Activated naive CD4-positive, alpha-beta T cell treated with anti-CD3 and anti-CD28 coated beads for 36 hours (primary cell): ENCODE measurements at regions not wholly inside any gene's neighbourhood (a gene's known extent, or its start where the extent isn't known, plus 50 kb on each side); places are given as distances from the start of the nearest gene placed in this dataset.
"Not testable (repeated sequence)": the region's sequence is repeated elsewhere in the genome, so short reads cannot be mapped to it uniquely, and the experiment has no call there.

ENCODE experiments used
- CTCF ChIA-PET: fragments of 350-600 bp; sonication (Branson Sonifier 250); formaldehyde crosslinking; loops from one replicate; lab custom pipeline; 2021; ENCODE audit warnings: antibody characterized with exemption; lab: Charles Lee
- DNase-seq: peaks from one replicate; pipeline ENCODE4 v3.0.0-alpha.2; 2020
- H3K27ac Mint-ChIP-seq: one replicate; pipeline ENCODE4 v1.8.0; 2021; ENCODE audit warnings: mild to moderate bottlenecking, mixed read lengths
- H3K27me3 Mint-ChIP-seq: one replicate; pipeline ENCODE4 v1.8.0; 2021; ENCODE audit warnings: low read depth, mixed read lengths
- H3K36me3 Mint-ChIP-seq: one replicate; pipeline ENCODE4 v1.8.0; 2021; ENCODE audit warnings: low read depth, mixed read lengths
- H3K4me1 Mint-ChIP-seq: one replicate; pipeline ENCODE4 v1.8.0; 2021; ENCODE audit warnings: low read depth, mixed read lengths
- H3K4me3 Mint-ChIP-seq: one replicate; pipeline ENCODE4 v1.8.0; 2021; ENCODE audit warnings: mild to moderate bottlenecking, moderate library complexity, mixed read lengths
- H3K9me3 Mint-ChIP-seq: one replicate; pipeline ENCODE4 v1.8.0; 2021; ENCODE audit warnings: mixed read lengths
- intact Hi-C: fragments of 100-400 bp; cut with micrococcal nuclease; formaldehyde crosslinking; loops from one replicate; pipeline ENCODE4 v1.15.1; 2023

DNA sequence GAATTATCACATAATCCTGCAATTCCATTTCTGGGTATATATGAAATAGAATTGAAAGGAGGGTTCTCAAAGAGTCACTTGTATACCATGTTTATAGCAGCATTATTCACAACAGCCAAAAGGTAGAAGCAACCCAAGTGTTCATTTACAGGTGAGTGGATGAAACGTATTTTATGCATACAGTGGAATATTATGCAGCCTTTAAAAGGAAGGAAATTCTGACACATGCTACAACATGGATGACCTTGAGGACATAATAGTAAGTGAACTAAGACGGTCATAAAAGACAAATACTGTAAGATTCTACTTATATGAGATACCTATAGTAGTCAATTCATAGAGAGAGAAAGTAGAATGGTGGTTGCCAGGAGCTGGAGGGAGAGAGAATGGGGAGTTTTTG, 110.8 kb upstream of the LIPC start:
- Mint-ChIP-seq H3K36me3 (no peaks in the 10 kb centered on the region), H3K4me1 (peaks cover 10% of the 10 kb centered on the region), H3K27ac (no peak overlapping the region), H3K9me3 (no peaks in the 10 kb centered on the region), H3K27me3 (no peaks in the 10 kb centered on the region), H3K4me3 (no peak overlapping the region)
- CTCF ChIA-PET: no interaction called here
- no peak for DNase-seq
- intact Hi-C loops: no loop called here

DNA sequence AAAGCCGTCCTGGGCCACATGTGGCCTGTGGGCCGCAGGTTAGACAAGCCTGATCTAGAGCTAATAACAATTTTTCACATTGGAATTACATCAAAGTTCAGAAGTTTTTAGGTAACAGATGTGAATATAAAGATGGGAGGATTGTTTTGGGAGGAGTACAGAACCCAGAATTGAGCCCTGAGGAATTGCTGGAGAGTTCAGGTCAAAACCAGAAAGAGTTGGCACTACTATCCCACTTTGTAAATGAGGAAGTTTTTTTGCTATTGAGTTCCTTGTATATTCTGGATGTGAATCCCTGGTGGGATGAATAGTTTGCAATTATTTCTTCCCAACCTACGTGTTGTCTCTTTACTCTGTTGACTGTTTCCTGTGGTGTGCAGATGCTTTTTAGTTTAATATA, 109.5 kb upstream of the LIPC start:
- Mint-ChIP-seq H3K4me3 (no peak overlapping the region), H3K4me1 (peaks cover 2% of the 10 kb centered on the region), H3K27ac (no peak overlapping the region), H3K36me3 (no peaks in the 10 kb centered on the region), H3K9me3 (no peaks in the 10 kb centered on the region), H3K27me3 (no peaks in the 10 kb centered on the region)
- intact Hi-C loops: no loop called here
- CTCF ChIA-PET: interaction anchor here (1.2 kb wide), 1 partner anchor 18 kb away, joined by 3 read pairs; no protein-coding TSS in a partner anchor
- DNase-seq: no peak

DNA sequence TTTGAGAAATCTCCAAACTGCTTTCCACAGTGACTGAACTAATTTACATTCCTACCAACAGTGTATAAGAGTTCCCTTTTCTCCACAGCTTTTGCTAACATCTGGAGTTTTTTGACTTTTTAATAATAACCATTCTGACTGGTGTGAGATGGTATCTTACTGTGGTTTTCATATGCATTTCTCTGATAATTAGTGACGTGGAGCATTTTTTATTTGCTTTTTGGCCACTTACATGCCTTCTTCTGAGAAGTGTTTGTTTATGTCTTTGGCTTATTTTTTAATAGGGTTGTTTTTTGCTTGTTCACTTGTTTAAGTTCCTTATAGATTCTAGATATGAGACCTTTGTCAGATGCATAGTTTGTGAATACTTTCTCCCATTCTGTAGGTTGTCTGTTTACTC, 108.5 kb upstream of the LIPC start:
- intact Hi-C loops, H3K4me3 Mint-ChIP-seq, H3K36me3 Mint-ChIP-seq, H3K4me1 Mint-ChIP-seq, H3K9me3 Mint-ChIP-seq, DNase-seq, CTCF ChIA-PET, H3K27me3 Mint-ChIP-seq, H3K27ac Mint-ChIP-seq: not testable (repeated sequence)

DNA sequence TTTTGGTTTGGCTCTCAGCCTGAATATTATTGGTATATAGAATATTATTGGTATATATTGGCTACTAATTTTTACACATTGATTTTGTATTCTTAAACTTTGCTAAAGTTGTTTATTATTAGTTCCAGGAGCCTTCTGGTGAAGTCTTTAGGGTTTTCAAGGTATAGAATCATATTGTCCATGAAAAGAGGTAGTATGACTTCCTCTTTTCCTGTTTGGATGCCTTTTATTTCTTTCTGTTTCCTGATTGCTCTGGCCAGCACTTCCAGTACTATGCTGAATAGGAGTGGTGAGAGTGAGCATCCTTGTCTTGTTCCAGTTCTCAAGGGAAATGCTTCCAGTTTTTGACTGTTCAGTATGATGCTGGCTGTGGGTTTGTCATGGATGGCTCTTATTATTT, 107.3 kb upstream of the LIPC start:
- intact Hi-C loops: no loop called here
- DNase-seq: no peak
- Mint-ChIP-seq H3K4me3 (no peak overlapping the region), H3K27me3 (no peaks in the 10 kb centered on the region), H3K36me3 (no peaks in the 10 kb centered on the region), H3K9me3 (no peaks in the 10 kb centered on the region), H3K27ac (no peak overlapping the region), H3K4me1 (no peaks in the 10 kb centered on the region)
- CTCF ChIA-PET: no interaction called here

DNA sequence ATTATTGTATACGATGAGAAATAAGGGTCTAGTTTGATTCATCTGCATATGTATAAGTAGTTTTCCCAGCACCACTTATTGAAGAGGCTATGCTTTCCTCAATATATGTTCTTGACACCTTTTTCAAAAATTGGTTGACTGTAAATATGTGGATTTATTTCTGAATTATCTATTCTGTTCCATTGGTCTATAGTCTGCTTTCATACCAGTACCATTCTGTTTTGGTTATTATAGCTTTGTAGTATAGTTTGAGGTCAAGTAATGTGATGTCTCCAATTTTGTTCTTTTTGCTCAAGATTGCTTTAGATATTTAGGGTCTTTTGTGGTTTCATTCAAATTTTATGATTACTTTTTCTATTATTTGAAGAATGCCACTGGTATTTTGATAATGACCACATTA, 103.8 kb upstream of the LIPC start:
- Mint-ChIP-seq H3K27me3 (no peaks in the 10 kb centered on the region), H3K36me3 (no peaks in the 10 kb centered on the region), H3K4me1 (peaks cover 31% of the 10 kb centered on the region), H3K27ac (no peak overlapping the region), H3K9me3 (no peaks in the 10 kb centered on the region), H3K4me3 (no peak overlapping the region)
- CTCF ChIA-PET: no interaction called here
- intact Hi-C loops: no loop called here
- DNase-seq: no peak

DNA sequence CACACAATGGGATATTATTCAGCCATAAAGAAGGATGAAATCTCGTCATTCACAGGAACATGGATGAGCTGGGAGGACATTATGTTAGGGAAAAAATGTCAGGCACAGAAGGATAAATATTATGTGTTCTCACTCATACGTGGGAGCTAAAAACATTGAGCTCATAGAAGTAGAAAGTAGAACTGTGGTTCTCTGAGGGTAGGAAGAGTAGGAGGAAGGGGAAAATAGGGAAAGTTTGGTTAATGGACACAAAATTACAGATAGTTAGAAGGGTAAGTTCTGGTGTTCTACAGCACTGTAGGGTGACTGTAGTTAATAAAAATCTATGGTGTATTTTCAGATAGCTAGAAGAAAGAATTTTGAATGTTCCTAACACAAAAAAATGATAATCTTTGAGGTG, 102.6 kb upstream of the LIPC start:
- Mint-ChIP-seq H3K27ac (no peak overlapping the region), H3K9me3 (peaks cover 6% of the 10 kb centered on the region), H3K36me3 (no peaks in the 10 kb centered on the region), H3K4me3 (no peak overlapping the region), H3K4me1 (peaks cover 38% of the 10 kb centered on the region), H3K27me3 (no peaks in the 10 kb centered on the region)
- CTCF ChIA-PET: interaction anchor here (0.6 kb wide), 3 partner anchors 17 to 239 kb away, joined by 3 to 4 read pairs (median 3); no protein-coding TSS in a partner anchor
- no peak for DNase-seq
- intact Hi-C loops: no loop called here

DNA sequence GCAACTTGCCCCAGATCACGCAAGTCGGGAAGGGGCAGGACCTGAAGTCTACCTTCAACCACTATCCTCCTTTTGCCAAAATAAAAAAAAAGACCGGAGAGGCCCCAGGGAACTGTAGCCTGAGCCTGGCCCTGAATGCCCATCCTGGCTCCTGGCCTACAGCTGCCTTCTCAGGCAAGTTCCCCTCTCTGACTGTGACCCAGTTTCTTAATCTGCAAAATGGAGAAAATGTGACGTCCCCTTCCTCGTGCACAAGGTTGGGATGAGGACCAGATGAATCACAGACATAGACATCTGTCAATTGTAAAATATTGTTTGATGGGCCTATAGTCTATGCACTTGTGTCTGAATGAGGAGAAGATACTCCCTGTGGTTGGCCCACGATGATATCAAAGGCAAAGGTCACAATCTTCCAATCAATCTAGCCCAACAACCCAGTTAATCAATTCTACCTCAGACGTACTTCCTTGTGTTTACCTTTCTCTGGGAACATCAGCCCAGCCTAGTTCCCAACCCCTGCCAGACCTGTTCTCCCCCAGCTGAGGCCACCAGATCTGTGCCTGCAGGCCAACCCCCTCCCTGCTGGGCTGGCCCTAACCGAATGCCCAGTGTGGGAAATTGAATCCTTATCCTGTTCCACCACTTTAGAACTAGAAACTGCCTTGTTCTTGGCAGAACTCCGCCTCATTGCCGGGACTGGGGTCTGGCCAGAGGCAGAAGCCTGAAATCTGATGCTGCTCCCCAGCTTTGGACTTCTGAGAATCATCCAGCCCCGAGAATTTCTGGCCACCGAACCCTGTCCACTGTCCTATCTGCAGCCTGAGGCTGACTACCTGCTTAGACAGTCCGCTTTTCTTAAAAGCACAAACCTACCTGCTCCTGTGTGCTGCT, 101.8 kb upstream of the LIPC start:
- Mint-ChIP-seq H3K4me1 (peaks cover 38% of the 10 kb centered on the region), H3K4me3 (no peak overlapping the region), H3K36me3 (no peaks in the 10 kb centered on the region), H3K27ac (no peak overlapping the region), H3K27me3 (no peaks in the 10 kb centered on the region), H3K9me3 (peaks cover 8% of the 10 kb centered on the region)
- DNase-seq: no peak
- intact Hi-C loops: loop anchor here (5.0 to 10.0 kb wide), 3 partner anchors 78 to 625 kb away; partner anchors contain the start of genes POLR2M and SLTM
- CTCF ChIA-PET: no interaction called here

DNA sequence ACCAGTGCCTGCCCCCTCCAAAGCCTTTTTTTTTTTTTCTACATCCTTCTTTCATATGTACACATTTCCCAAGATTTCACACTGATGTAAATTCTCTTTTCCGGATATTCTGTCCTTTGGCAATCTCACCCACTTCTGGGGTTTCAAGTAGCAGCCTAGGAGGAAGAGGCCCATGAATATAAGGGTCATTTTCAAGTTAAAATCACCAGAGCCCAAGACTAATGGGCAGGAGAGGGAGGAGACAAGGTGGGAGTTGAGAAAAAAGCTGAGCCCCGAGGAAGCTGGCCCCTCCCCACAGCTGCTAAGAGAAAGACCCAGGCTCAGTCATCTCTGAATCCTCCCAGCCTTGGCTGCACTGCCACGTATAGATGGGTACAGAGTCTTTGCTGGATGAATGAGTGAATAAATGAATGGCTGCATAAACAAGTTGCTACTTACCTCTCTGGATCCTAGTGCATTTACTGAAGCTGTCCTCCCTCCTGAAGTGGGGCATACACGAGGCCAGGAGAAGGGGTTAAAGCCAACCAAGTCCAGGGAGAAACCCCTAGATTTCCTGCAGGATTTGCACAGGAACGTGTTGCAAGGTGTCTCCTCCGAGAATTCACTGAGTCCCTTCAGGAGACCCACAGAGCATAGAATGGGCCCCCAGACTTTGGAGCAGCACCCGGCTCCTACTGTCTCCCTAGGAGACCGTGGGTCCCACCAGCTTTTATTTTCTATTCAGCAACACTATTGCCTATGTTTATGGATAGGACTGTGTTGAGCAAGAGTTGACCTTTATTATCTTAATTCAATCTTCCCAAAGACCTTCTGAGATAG, 100.8 kb upstream of the LIPC start:
- peaks cover 8% of the 10 kb centered on the region for H3K9me3 Mint-ChIP-seq
- intact Hi-C loops: loop anchor here (5.0 to 10.0 kb wide), 3 partner anchors 79 to 626 kb away; partner anchors contain the start of genes POLR2M and SLTM
- H3K27me3 Mint-ChIP-seq: no peaks in the 10 kb centered on the region
- peak overlapping the region; percentile 95 for H3K27ac Mint-ChIP-seq
- H3K36me3 Mint-ChIP-seq: no peaks in the 10 kb centered on the region
- peaks cover 39% of the 10 kb centered on the region for H3K4me1 Mint-ChIP-seq
- H3K4me3 Mint-ChIP-seq: no peak overlapping the region
- DNase-seq: peak; percentile 28
- CTCF ChIA-PET: no interaction called here

DNA sequence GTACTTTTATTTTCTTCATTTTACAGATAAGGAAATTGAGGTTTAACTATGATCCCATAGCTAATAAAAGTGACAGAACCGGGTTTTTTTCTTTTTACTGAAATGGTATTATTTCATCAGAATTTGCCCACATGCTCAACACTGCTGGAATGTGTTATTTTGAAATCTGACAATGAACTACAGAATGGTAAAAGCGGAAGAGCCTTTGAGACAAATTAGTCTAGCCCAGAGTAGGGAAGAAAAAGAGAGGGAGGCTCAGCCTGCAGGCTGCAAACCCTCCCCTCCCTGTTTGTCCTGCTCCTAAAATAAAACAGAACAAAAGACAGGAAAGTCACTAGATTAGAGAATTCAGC, 100.3 kb upstream of the LIPC start:
- Mint-ChIP-seq H3K9me3 (peaks cover 8% of the 10 kb centered on the region), H3K27me3 (no peaks in the 10 kb centered on the region), H3K4me1 (peaks cover 41% of the 10 kb centered on the region), H3K27ac (peak overlapping the region; percentile 95), H3K4me3 (peak overlapping the region; percentile 39), H3K36me3 (no peaks in the 10 kb centered on the region)
- CTCF ChIA-PET: interaction anchor here (0.7 kb wide), 1 partner anchor 31 kb away, joined by 3 read pairs; no protein-coding TSS in a partner anchor
- intact Hi-C loops: loop anchor here (5.0 to 10.0 kb wide), 3 partner anchors 79 to 627 kb away; partner anchors contain the start of genes POLR2M and SLTM
- DNase-seq: no peak

DNA sequence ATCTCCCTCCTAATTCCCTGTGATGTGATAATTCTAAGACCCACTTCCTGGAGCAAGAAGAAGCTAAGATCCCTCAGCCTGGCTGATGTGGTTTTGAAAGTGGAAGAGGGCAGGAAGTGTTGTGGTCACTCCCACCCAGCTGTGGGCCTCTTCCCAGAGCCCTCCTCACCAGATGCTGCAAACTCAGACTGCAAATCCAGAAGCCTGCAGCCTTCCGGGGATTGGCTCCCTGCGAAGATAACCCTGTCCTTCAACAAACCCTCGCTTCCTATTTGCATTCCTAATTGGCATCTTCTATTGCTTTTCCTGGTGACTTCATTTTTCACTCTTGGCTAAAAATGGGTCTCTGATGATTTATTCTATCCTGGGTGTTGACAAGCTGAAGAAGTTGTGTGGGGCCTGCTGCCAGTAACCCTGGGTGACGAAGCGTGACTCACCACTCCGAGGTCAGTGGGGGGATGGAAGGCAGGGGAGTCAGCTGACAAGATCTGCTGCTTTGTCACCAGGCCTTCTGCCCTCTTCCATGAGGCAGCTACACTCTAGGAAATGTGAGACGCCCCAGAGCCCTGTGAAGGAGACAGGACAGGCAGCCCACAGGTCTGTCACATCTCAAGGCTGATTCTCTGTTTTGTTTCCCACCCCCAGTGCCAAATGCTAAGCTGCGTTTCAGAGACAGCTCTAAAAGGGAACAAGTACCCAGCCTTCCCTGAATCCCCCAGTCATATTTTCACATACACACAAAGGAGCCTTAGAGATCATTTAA, 99.7 kb upstream of the LIPC start:
- peak overlapping the region; percentile 95 for H3K27ac Mint-ChIP-seq
- no peaks in the 10 kb centered on the region for H3K27me3 Mint-ChIP-seq
- H3K36me3 Mint-ChIP-seq: no peaks in the 10 kb centered on the region
- peak overlapping the region; percentile 39 for H3K4me3 Mint-ChIP-seq
- peak; percentile 97 for DNase-seq
- CTCF ChIA-PET: interaction anchor here (0.6 to 0.7 kb wide), 2 partner anchors 13 to 31 kb away, joined by 3 read pairs; no protein-coding TSS in a partner anchor
- H3K9me3 Mint-ChIP-seq: peaks cover 8% of the 10 kb centered on the region
- H3K4me1 Mint-ChIP-seq: peaks cover 41% of the 10 kb centered on the region
- intact Hi-C loops: loop anchor here (1.0 to 10.0 kb wide), 9 partner anchors 16 to 627 kb away; partner anchors contain the start of genes ADAM10, POLR2M and SLTM

DNA sequence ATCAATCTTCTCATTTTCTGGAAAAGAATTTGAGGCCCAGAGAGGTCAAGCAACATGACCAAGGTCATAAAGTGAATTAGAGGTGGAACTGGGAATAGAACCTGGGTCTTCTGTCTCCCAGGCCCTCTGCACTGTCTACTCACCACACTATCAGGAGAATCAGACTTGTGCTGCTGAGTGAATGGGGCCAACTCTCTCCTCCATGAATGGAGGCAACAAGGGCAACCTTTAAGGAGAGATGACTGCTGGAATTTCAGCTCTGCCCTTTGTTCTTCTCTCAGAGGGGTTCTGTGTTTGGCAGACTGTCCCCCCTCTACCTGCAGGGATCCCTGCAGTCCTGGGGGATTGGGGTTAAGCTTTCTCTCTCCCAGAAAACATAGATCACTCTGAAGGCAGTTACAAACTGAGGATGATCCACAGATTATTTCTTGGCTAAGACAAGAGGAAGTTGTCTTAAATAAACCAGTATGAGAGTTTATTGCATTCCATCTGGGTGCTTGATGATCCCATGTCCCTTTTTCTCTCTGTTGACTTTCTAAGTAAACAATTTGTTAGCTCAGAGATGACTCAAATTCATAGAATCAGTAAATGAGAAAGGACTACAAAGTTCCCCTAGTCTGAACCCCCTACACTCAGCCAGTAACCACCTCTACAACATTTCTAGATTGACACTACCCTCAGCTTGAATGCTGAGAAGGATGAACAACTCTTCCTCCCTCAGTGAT, 99.0 kb upstream of the LIPC start:
- H3K9me3 Mint-ChIP-seq: peaks cover 8% of the 10 kb centered on the region
- intact Hi-C loops: loop anchor here (1.0 to 10.0 kb wide), 9 partner anchors 15 to 628 kb away; partner anchors contain the start of genes ADAM10, POLR2M and SLTM
- no peaks in the 10 kb centered on the region for H3K36me3 Mint-ChIP-seq
- peak overlapping the region; percentile 95 for H3K27ac Mint-ChIP-seq
- peak; percentile 17 for DNase-seq
- no peaks in the 10 kb centered on the region for H3K27me3 Mint-ChIP-seq
- peak overlapping the region; percentile 34 for H3K4me3 Mint-ChIP-seq
- peaks cover 41% of the 10 kb centered on the region for H3K4me1 Mint-ChIP-seq
- CTCF ChIA-PET: interaction anchor here (0.6 kb wide), 1 partner anchor 14 kb away, joined by 3 read pairs; no protein-coding TSS in a partner anchor
